ENCODE measurements at regions not wholly inside any gene's neighbourhood (a gene's known extent, or its start where the extent isn't known, plus 50 kb on each side); places are given as distances from the start of the nearest gene placed in this dataset.
"Not testable (repeated sequence)": the region's sequence is repeated elsewhere in the genome, so short reads cannot be mapped to it uniquely, and the experiment has no call there.

DNA sequence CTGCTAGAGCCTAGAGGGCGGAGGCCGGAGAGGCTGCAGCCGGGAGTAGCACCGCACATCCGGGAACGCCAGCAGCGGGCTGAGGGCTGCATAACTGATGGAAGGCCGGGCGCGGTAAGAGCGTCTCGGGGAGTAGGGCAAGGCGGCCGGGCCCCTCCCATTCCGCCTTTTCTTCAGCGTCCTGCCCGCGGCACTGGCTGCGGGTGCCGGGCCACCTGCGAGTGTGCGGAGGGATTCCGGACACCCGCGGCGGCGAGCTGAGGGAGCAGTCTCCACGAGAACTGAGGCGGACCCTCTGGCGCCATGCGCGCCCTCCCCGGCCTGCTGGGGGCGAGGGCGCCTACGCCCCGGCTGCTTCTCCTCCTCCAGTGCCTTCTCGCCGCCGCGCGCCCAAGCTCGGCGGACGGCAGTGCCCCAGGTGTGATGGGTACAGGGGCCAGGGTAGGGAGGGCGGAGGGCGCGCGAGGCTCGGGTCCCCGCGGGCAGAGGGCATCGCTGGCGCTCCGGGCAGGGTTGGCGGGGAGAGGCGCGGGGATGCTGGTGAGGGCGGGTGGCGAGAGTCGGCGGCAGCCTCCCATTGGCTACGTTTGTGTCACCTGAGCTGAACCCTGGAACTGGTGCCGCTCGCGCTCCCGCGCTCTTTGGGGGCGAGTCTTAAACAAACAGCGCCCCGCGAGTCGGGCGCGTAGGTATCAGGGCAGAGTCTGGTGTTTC lies 334.4 kb downstream of the SRGAP2C start:
- no peak overlapping the region for H3K27ac ChIP-seq (ENCODE audit: low read depth, low read length)
- no peaks in the 10 kb centered on the region for H3K27me3 ChIP-seq (ENCODE audit: insufficient read depth, low read length)
- H3K4me1 ChIP-seq (ENCODE audit: control insufficient read depth, insufficient read depth, low read length, unreplicated experiment), result peaks cover 9% of the 10 kb centered on the region
- H3K36me3 ChIP-seq (ENCODE audit: insufficient read depth, low read length), result no peaks in the 10 kb centered on the region
- H3K79me2 ChIP-seq (ENCODE audit: control insufficient read depth, insufficient read depth, low read length, unreplicated experiment), result no peaks in the 10 kb centered on the region
- H3K4me3 ChIP-seq (ENCODE audit: low read depth, low read length), result peak overlapping the region; percentile 89
- peak overlapping the region; percentile 92 for H2AFZ ChIP-seq (ENCODE audit: low read length, unreplicated experiment)

DNA sequence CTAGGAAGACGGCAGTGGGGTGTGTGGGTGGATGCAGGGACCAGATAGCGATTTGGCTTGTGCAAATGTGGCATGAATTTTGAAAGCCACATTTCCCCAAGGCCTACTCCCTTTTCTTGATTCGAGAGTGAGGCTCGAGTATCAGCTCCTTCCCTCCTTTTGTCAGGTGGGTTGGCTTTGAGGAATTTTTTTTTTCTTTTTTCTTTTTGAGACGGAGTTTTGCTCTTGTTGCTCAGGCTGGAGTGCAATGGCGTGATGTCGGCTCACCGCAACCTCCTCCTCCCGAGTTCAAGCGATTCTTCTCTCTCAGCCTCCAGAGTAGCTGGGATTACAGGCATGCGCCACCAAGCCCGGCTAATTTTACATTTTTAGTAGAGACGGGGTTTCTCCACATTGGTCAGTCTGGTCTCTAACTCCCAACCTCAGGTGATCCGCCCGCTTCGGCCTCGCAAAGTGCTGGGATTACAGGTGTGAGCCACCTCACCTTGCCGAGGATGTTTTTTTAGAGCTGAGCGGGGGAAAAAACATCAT lies 335.0 kb downstream of the SRGAP2C start:
- not testable (repeated sequence) for H3K27me3 ChIP-seq (ENCODE audit: insufficient read depth, low read length); H3K36me3 ChIP-seq (ENCODE audit: insufficient read depth, low read length); H3K79me2 ChIP-seq (ENCODE audit: control insufficient read depth, insufficient read depth, low read length, unreplicated experiment); H3K4me1 ChIP-seq (ENCODE audit: control insufficient read depth, insufficient read depth, low read length, unreplicated experiment); H3K27ac ChIP-seq (ENCODE audit: low read depth, low read length)
- Histone ChIP-seq H2AFZ (ENCODE audit: low read length, unreplicated experiment) (peak overlapping the region; percentile 92), H3K4me3 (ENCODE audit: low read depth, low read length) (peak overlapping the region; percentile 89)

DNA sequence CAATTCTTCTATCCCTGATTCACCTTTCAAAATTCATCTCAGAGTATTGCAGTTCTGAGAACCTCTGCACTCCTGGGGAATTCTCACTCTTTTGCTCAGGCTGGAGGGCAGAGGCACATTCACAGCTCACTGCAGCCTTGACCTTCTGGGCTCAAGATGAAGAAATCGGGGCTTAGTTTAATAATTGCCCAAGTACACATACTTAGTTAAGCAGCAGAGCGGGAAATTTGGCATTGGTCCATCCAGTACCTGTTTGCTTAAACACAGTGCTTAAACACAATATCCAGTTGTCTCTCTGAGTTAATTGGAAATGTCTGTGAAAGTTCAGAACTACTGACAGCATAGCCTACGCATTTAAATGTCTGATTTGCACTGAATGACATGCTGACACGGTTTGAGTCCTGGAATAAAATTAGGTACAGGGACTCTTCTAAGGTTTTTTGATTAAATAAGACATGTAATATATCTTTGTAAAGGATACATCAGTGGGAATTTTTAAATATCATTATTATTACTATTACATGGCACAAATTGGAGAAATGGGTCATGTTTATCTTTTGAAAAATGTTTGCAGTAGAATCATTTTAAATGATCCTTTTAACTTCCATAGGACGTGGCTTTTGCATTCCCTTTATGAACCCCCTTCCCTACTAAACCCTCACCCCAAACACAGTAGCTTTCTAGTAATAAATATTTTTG lies 337.4 kb downstream of the SRGAP2C start:
- no peaks in the 10 kb centered on the region for H3K79me2 ChIP-seq (ENCODE audit: control insufficient read depth, insufficient read depth, low read length, unreplicated experiment)
- no peak overlapping the region for H3K27ac ChIP-seq (ENCODE audit: low read depth, low read length)
- no peak overlapping the region for H2AFZ ChIP-seq (ENCODE audit: low read length, unreplicated experiment)
- H3K27me3 ChIP-seq (ENCODE audit: insufficient read depth, low read length), result no peaks in the 10 kb centered on the region
- no peaks in the 10 kb centered on the region for H3K36me3 ChIP-seq (ENCODE audit: insufficient read depth, low read length)
- peaks cover 9% of the 10 kb centered on the region for H3K4me1 ChIP-seq (ENCODE audit: control insufficient read depth, insufficient read depth, low read length, unreplicated experiment)
- no peak overlapping the region for H3K4me3 ChIP-seq (ENCODE audit: low read depth, low read length)

DNA sequence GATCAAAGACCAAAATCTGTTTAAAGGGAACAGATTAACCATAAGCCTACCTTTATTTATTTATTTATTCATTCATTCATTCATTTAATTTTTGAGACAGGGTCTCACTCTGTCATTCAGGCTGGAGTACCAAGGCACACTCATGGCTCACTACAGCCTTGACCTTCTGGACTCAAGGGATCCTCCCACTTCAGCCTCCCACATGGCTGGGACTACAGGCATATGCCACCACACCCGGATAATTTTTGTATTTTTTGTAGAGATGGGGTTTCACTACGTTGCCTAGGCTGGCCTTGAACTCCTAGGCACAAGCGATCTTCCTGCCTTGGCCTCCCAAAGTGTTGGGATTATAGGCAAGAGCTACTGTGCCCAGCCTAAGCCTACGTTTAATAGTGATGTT lies 338.3 kb downstream of the SRGAP2C start:
- H3K27ac ChIP-seq (ENCODE audit: low read depth, low read length); H3K4me1 ChIP-seq (ENCODE audit: control insufficient read depth, insufficient read depth, low read length, unreplicated experiment); H3K79me2 ChIP-seq (ENCODE audit: control insufficient read depth, insufficient read depth, low read length, unreplicated experiment); H3K4me3 ChIP-seq (ENCODE audit: low read depth, low read length); H3K27me3 ChIP-seq (ENCODE audit: insufficient read depth, low read length); H3K36me3 ChIP-seq (ENCODE audit: insufficient read depth, low read length); H2AFZ ChIP-seq (ENCODE audit: low read length, unreplicated experiment): not testable (repeated sequence)

DNA sequence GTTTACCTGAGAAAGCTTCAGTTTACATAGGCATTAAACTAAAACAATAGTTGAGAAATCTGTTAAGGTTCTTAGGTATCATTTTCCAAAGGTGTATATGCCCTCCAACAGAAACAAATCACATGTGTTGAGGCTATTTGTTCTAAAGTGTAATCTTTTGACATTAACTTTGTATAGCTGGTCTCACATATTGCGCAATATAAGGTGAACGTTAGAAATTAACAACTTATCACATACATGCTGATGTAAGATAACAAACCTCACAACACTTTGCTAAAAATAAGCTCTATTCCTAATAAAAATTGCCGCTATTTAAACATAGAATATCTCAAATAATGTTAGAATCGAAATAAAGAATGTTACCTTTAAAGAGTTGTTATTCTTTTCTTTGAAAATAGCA lies 340.6 kb downstream of the SRGAP2C start:
- Histone ChIP-seq H3K36me3 (ENCODE audit: insufficient read depth, low read length) (no peaks in the 10 kb centered on the region), H2AFZ (ENCODE audit: low read length, unreplicated experiment) (no peak overlapping the region), H3K4me1 (ENCODE audit: control insufficient read depth, insufficient read depth, low read length, unreplicated experiment) (peaks cover 4% of the 10 kb centered on the region), H3K79me2 (ENCODE audit: control insufficient read depth, insufficient read depth, low read length, unreplicated experiment) (no peaks in the 10 kb centered on the region), H3K4me3 (ENCODE audit: low read depth, low read length) (no peak overlapping the region), H3K27ac (ENCODE audit: low read depth, low read length) (no peak overlapping the region), H3K27me3 (ENCODE audit: insufficient read depth, low read length) (no peaks in the 10 kb centered on the region)

DNA sequence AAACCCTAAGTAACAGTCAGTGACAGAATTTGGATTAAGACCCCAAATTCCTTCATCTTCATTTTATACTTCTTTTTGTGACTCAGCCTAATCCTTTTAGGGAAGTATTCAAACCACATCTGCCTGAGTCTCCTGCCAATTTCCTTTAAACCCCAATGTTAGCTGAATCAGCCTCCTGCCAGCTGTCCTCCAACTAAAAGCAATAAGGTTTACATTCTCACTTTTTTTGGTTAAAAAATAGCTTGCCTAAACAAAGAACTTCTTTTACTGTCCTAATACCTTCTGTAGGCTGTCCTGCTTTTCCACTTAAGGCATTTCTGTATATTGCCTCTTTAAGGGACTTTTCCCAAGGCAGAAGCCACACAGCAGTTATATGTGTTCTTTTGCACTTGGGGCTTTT lies 344.2 kb downstream of the SRGAP2C start:
- H3K4me3 ChIP-seq (ENCODE audit: low read depth, low read length); H3K4me1 ChIP-seq (ENCODE audit: control insufficient read depth, insufficient read depth, low read length, unreplicated experiment); H3K36me3 ChIP-seq (ENCODE audit: insufficient read depth, low read length); H3K79me2 ChIP-seq (ENCODE audit: control insufficient read depth, insufficient read depth, low read length, unreplicated experiment); H3K27ac ChIP-seq (ENCODE audit: low read depth, low read length); H2AFZ ChIP-seq (ENCODE audit: low read length, unreplicated experiment); H3K27me3 ChIP-seq (ENCODE audit: insufficient read depth, low read length): not testable (repeated sequence)

DNA sequence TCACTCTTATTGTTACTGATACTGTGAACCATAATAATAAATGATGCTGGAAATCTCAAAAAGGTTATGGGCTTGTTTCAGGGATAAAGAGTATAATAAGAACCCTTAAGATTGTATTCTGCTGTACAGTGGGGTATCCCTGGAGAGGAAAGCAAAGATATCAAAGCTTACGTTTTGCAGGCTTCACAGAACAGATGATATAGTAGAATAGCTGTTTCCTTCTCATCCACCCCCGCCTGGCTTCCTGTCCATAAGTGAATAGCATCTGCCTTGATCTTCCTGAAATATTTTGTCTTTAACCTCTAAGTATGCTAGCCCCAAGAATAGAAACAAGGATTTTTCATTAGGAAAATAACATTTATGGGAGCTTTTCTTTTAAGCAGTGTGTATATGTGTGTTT lies 345.3 kb downstream of the SRGAP2C start:
- not testable (repeated sequence) for H3K36me3 ChIP-seq (ENCODE audit: insufficient read depth, low read length); H3K27ac ChIP-seq (ENCODE audit: low read depth, low read length); H3K4me1 ChIP-seq (ENCODE audit: control insufficient read depth, insufficient read depth, low read length, unreplicated experiment); H2AFZ ChIP-seq (ENCODE audit: low read length, unreplicated experiment); H3K79me2 ChIP-seq (ENCODE audit: control insufficient read depth, insufficient read depth, low read length, unreplicated experiment); H3K4me3 ChIP-seq (ENCODE audit: low read depth, low read length); H3K27me3 ChIP-seq (ENCODE audit: insufficient read depth, low read length)

DNA sequence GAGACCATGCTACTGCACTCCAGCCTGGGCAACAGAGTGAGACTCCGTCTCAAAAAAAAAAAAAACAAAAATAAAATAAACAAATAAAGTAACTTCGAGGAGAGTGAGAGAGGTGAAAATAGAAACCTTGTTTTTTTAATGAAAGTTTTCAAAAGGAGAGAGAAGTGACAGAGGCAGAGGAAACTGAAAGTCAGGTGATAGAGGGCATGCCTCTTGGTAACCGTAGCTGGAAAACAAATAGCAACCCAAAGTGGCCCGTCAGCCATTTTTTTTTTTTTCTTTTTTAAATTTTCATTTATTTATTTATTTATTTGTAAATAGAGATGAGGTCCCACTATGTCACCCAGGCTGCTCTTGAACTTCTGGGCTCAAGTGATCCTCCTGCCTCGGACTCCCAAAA lies 347.0 kb downstream of the SRGAP2C start:
- H3K36me3 ChIP-seq (ENCODE audit: insufficient read depth, low read length); H3K27ac ChIP-seq (ENCODE audit: low read depth, low read length); H3K27me3 ChIP-seq (ENCODE audit: insufficient read depth, low read length); H2AFZ ChIP-seq (ENCODE audit: low read length, unreplicated experiment); H3K79me2 ChIP-seq (ENCODE audit: control insufficient read depth, insufficient read depth, low read length, unreplicated experiment); H3K4me3 ChIP-seq (ENCODE audit: low read depth, low read length); H3K4me1 ChIP-seq (ENCODE audit: control insufficient read depth, insufficient read depth, low read length, unreplicated experiment): not testable (repeated sequence)

DNA sequence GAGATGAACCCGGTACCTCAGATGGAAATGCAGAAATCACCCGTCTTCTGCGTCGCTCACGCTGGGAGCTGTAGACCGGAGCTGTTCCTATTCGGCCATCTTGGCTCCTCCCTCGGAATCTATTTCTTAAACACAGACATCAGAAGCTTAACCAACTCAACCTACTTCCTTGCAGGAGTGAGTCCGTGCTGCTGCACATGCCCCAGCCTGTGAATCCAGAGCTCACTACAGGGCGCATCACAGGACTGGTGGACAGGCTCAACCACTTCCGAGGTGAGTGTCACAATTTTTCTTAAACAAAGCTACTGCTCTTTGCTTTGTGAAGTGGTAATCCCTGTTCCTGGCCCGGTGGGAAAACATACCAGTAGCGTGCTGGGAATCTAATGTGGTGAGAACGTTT lies 353.4 kb downstream of the SRGAP2C start:
- not testable (repeated sequence) for H3K27me3 ChIP-seq (ENCODE audit: insufficient read depth, low read length); H2AFZ ChIP-seq (ENCODE audit: low read length, unreplicated experiment); H3K4me1 ChIP-seq (ENCODE audit: control insufficient read depth, insufficient read depth, low read length, unreplicated experiment); H3K27ac ChIP-seq (ENCODE audit: low read depth, low read length); H3K4me3 ChIP-seq (ENCODE audit: low read depth, low read length); H3K36me3 ChIP-seq (ENCODE audit: insufficient read depth, low read length); H3K79me2 ChIP-seq (ENCODE audit: control insufficient read depth, insufficient read depth, low read length, unreplicated experiment)

DNA sequence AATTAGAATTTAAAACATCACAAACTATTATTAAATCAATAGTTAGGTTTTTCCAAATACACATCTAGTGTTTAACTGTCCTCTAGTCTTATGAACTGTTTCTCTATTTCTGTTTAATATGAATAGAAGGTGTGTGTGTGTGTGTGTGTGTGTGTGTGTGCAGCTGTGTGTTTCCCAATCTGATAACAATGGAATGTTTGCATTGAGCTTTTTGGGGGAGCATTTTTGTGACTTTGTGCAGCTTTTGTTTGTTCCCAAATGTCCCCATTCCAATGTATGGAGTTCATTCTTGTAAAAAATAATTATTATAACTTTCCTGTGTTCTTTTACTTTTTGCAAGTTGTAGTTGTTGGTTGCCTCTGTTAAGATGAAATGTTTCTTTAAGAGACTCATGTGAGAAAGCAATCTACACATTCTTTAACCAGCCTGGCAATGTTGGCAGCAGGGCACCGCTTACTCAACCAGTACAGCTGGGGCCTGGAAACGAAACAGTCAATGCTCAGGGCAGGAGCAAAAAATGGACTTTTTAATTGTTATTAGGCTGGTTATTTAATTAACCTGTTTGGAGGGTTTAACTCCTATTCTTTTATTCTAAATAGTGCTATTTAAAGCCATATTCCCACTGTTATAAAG lies 354.3 kb downstream of the SRGAP2C start:
- Histone ChIP-seq H3K27ac (ENCODE audit: low read depth, low read length) (no peak overlapping the region), H3K79me2 (ENCODE audit: control insufficient read depth, insufficient read depth, low read length, unreplicated experiment) (no peaks in the 10 kb centered on the region), H3K27me3 (ENCODE audit: insufficient read depth, low read length) (no peaks in the 10 kb centered on the region), H3K36me3 (ENCODE audit: insufficient read depth, low read length) (no peaks in the 10 kb centered on the region), H3K4me1 (ENCODE audit: control insufficient read depth, insufficient read depth, low read length, unreplicated experiment) (peaks cover 5% of the 10 kb centered on the region), H2AFZ (ENCODE audit: low read length, unreplicated experiment) (no peak overlapping the region), H3K4me3 (ENCODE audit: low read depth, low read length) (no peak overlapping the region)

DNA sequence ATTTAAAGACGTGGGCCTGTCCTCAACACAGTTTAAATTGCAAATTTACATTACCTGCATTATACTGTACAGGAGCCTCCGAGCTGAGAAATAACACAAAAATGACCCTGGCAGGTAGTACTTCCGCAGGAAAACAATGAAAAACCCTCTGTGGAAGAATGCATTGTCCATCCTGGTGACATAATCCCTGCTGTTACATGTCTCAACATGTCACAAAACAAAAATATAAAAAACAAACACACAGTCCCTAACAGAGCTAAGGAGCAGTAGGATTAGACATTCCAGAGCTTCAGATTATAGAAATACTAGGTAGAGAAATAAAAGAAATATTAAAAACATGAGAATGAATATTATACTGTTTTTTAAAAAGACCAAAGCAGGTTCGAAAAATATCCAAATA lies 359.2 kb downstream of the SRGAP2C start:
- not testable (repeated sequence) for H3K36me3 ChIP-seq (ENCODE audit: insufficient read depth, low read length); H2AFZ ChIP-seq (ENCODE audit: low read length, unreplicated experiment); H3K27ac ChIP-seq (ENCODE audit: low read depth, low read length); H3K4me1 ChIP-seq (ENCODE audit: control insufficient read depth, insufficient read depth, low read length, unreplicated experiment); H3K79me2 ChIP-seq (ENCODE audit: control insufficient read depth, insufficient read depth, low read length, unreplicated experiment); H3K27me3 ChIP-seq (ENCODE audit: insufficient read depth, low read length); H3K4me3 ChIP-seq (ENCODE audit: low read depth, low read length)
